GM12873 (cell line): ENCODE measurements at regions not wholly inside any gene's neighbourhood (a gene's known extent, or its start where the extent isn't known, plus 50 kb on each side); places are given as distances from the start of the nearest gene placed in this dataset.
A peak's percentile ranks its signal among the peaks of the same experiment; 100 is the strongest.

ENCODE experiments used
- CTCF ChIP-seq: IDR thresholded peaks from 2 replicates; pipeline ENCODE4 v1.5.1; 2012; ENCODE audit warnings: low read depth, mild to moderate bottlenecking, moderate library complexity, low read length, control low read depth; ENCODE audit not compliant: insufficient read depth; ENCODE audit errors: missing control alignments

- TF ChIP-seq CTCF = no peak
These were observed 131.0 kb upstream of the EEA1 start for GRCh38 chr12:93059925-93060665.

DNA sequence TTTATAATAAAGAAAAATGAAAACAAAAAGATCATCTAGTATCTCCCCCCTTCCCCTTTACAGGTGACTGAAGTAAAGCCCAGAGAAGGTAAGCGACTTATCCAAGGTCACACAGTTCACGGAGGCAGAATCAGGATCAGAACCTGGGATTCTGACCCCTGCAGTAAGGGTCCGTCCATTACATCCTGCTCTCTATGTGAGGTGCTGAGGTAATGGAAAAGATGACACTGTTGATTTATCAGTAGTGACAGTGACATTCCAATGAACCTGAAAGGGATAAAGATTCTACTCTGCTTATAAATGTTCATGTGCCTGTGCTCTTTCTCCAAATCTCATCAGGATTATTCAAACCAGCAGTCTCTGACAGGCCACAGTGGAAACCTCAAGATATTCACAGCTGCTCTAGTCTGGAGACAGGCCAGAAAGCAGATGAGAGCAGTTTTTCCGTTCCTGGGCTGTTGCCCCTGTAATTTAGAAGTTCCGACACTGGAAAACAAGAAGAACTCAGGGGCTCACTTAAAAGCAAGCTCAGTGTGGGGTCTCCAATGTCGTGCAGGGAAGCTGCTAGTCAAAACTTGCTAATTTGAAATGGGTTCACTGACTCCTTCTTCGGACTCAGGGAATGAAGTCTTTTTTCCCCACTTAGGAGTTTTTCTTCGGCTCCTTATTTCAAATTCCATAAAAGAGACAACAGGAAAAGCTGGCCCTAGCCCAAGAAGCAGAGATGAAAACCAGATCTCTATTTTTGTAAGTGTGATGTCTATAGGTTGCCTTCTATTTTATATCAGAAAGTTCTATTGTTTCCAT is 131.8 kb upstream of the EEA1 start:
- TF ChIP-seq CTCF = peak; percentile 23

DNA sequence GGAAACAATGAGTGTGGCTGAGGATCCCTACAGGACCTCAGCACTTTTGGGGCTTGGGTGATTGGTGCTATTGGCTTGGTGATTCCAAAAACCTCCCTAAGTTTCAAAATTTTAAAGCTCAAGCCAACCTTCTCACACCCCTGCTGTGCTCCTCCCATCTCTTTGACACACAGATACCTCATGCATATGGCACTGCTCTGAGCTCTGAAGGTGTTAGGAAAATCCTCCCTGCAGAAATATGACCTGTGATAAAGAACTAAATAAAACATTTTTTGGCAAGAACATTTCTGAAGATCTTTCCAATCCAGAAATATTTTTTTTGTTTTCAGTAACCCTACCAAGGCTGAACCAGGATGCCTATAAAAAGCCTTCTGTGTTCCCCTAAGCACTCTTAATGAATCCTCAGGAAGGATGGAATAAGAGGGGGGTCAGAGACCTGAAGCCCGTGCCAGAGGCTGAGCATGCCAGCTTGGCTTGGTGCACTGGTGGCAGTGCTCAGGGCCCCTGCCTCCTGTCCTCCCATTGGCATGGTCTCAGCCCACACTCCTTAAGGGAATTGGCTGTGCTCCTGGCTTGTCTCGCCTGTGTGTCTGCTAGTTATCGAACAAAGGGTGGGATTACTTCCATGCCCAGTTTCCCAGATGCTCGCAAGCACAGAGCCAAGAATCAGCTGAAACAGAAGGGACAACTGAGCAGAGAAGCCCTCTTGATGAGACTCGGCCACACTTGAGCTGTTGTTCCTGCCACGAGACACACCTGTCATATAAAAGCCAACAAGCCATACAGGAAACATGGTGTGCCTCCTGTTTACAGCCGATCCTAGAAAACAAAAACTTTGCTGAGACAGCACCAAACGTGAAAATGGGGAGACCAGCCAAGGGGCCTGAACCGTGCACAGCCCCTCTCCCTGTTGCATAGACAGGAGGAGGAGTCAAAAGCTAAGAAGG is 132.7 kb upstream of the EEA1 start:
- TF ChIP-seq CTCF = no peak

GRCh38 chr12:93065896-93066295 is 136.8 kb upstream of the EEA1 start:
- TF ChIP-seq CTCF = no peak

DNA sequence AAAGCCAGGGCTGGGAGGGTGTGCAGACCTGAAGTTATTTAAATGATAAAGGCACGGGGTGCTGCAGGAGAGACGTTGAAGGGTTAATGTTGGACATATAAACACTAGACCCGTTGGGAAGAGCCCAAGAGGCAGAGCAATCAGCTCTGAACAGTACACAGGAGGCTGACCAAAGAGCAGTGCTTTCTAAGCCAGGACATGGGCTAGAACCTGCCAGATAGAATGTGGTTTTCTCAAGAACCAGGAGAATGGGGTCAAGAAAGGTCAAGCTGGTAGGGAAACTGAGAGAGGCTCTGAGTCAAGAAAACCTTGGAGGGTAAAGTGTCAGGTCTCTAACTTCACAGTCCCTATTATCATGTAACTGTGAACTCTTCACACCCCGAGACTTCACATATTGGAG is 143.2 kb upstream of the EEA1 start:
- TF ChIP-seq CTCF = no peak

DNA sequence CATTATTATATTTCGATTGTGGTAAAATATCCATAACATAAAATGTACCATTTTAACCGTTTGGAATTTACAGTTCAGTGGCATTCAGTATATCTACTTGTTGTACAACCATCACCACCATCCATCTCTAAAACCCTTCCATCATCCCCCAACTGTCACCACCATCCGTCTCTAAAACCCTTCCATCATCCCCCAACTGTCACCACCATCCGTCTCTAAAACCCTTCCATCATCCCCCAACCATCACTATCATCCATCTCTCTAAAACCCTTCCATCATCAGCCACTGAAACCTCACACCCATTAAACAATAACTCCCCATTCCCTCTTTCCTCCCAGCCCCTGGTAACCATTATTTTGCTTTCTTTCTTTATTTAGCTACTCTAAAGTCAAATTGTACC is 144.2 kb upstream of the EEA1 start:
- no peak for TF ChIP-seq CTCF
